GM12878 (cell line): ENCODE measurements at regions not wholly inside any gene's neighbourhood (a gene's known extent, or its start where the extent isn't known, plus 50 kb on each side); places are given as distances from the start of the nearest gene placed in this dataset.

Experiments
- ATAC-seq: fragments of 200-7000 bp; cut with Tn5 transposase; 3 replicates; pipeline ENCODE4 v1.9.1; 2020; ENCODE audit warnings: mild to moderate bottlenecking, moderate library complexity
- BruUV-seq: library from RNA; stranded (reverse); fragments of 400-500 nt; replicated peaks from 2 replicates; lab custom pipeline; 2021; lab: Mats Ljungman, UMichigan
- CTCF ChIA-PET: fragments of 300-600 bp; sonication (Branson Sonifier 250); formaldehyde crosslinking; extraction: SDS; loops from one replicate; lab custom pipeline; 2021; ENCODE audit warnings: inconsistent platforms; lab: Yijun Ruan, JAX
- POLR2A ChIA-PET: fragments of 350-600 bp; formaldehyde crosslinking; extraction: SDS; loops from one replicate; lab custom pipeline; 2021; ENCODE audit warnings: inconsistent platforms; lab: Charles Lee
- RAD21 ChIA-PET: fragments of 300-600 bp; sonication (Branson Sonifier 250); formaldehyde crosslinking; loops from one replicate; lab custom pipeline; 2023; ENCODE audit warnings: antibody characterized with exemption; ENCODE audit not compliant: unreplicated experiment; lab: Charles Lee
- SMC1A ChIA-PET: fragments of 300-600 bp; sonication (Branson Sonifier 250); formaldehyde crosslinking; loops from one replicate; lab custom pipeline; 2023; ENCODE audit not compliant: unreplicated experiment, uncharacterized antibody; lab: Charles Lee
- DNase-seq: peaks from one replicate; pipeline ENCODE4 v3.0.0-alpha.2; 2011; ENCODE audit warnings: low read depth, low spot score
- FAIRE-seq: peaks from 3 replicates; lab custom pipeline; 2011; peaks lifted over from hg19 to GRCh38; lab: Jason Lieb, UNC
- H2AFZ ChIP-seq: 2 replicates; pipeline ENCODE4 v1.6.0; 2011; ENCODE audit warnings: low read depth, low read length, control low read depth; ENCODE audit not compliant: control insufficient read depth
- H3K27ac ChIP-seq: 2 replicates; pipeline ENCODE4 v1.5.1; 2011; ENCODE audit warnings: control low read depth; ENCODE audit not compliant: control insufficient read depth, insufficient read depth
- H3K27me3 ChIP-seq, 2 experiments: replicated peaks in 1 of 2; 2 replicates each; pipeline versions ENCODE4 v1.6.0 to v1.6.1; 2011; ENCODE audit warnings: low read length in 1 of 2; ENCODE audit not compliant: control insufficient read depth in 2 of 2, insufficient read depth in 2 of 2
- H3K36me3 ChIP-seq, 2 experiments: 2 replicates each; pipeline ENCODE4 v1.5.1; 2011; ENCODE audit warnings: low read length in 1 of 2; ENCODE audit not compliant: control insufficient read depth in 2 of 2, insufficient read depth in 2 of 2
- H3K4me1 ChIP-seq: 2 replicates; pipeline ENCODE4 v1.6.1; 2011; ENCODE audit warnings: mild to moderate bottlenecking, low read length, moderate library complexity, mixed read lengths; ENCODE audit not compliant: control insufficient read depth, insufficient read depth
- H3K4me2 ChIP-seq: 2 replicates; pipeline ENCODE4 v1.6.0; 2011; ENCODE audit warnings: control low read depth; ENCODE audit not compliant: control insufficient read depth, insufficient read depth
- H3K4me3 ChIP-seq: fragments of 200-600 bp; sonication (generic); 2 replicates; pipeline ENCODE4 v1.5.1; 2016
- H3K79me2 ChIP-seq: 2 replicates; pipeline ENCODE4 v1.6.0; 2011; ENCODE audit warnings: low read length; ENCODE audit not compliant: control insufficient read depth, insufficient read depth
- H3K9ac ChIP-seq: 2 replicates; pipeline ENCODE4 v1.8.0; 2011; ENCODE audit warnings: low read length, control low read depth, mixed read lengths; ENCODE audit not compliant: control insufficient read depth, insufficient read depth
- H3K9me3 ChIP-seq: replicated peaks from 3 replicates; pipeline ENCODE4 v1.5.1; 2011; ENCODE audit warnings: mild to moderate bottlenecking, low read length; ENCODE audit not compliant: control insufficient read depth, insufficient read depth
- H4K20me1 ChIP-seq: 2 replicates; pipeline ENCODE4 v1.6.0; 2011; ENCODE audit not compliant: control insufficient read depth, insufficient read depth
- CEBPB ChIP-seq, 2 experiments: fragments of 150-350 bp in 1 of 2; IDR thresholded peaks; 2 replicates each; pipeline ENCODE4 v1.6.1; 2012 to 2014; ENCODE audit warnings: low read depth in 2 of 2, low read length in 2 of 2, borderline replicate concordance in 1 of 2, inconsistent platforms in 1 of 2
- IKZF1 ChIP-seq: fragments of 450-650 bp; conservative IDR thresholded peaks from 2 replicates; pipeline ENCODE4 v1.6.1; 2017; ENCODE audit warnings: antibody characterized with exemption, mild to moderate bottlenecking
- SP1 ChIP-seq: IDR thresholded peaks from one replicate; pipeline ENCODE4 v1.6.1; 2011; ENCODE audit warnings: low read depth, low read length
- STAT1 ChIP-seq: fragments of 450-650 bp; conservative IDR thresholded peaks from 2 replicates; pipeline ENCODE4 v1.6.1; 2014; ENCODE audit warnings: antibody characterized with exemption, mild to moderate bottlenecking
- ZNF217 ChIP-seq: fragments of 450-650 bp; IDR thresholded peaks from 2 replicates; pipeline ENCODE4 v1.6.1; 2017; ENCODE audit warnings: antibody characterized with exemption, mild to moderate bottlenecking
- WGBS: methylation state at CpG from one replicate; pipeline ENCODE4 v1.1.6; 2016; ENCODE audit warnings: low lambda C conversion rate; ENCODE audit not compliant: insufficient replicate concordance, insufficient coverage; ENCODE audit errors: missing lambda C conversion rate; 5-methylcytosine and 5-hydroxymethylcytosine counted together
- in situ Hi-C: fragments of 300-500 bp; cut with MboI; formaldehyde crosslinking; loops from 9 replicates; pipeline ENCODE4 v1.14.3; 2018; ENCODE audit warnings: mixed read lengths
- intact Hi-C: fragments of 100-400 bp; cut with micrococcal nuclease; formaldehyde crosslinking; loops from one replicate; pipeline ENCODE4 v1.14.2; 2022; ENCODE audit not compliant: unreplicated experiment
- TF ChIP-seq, protein P1 (sequence below): fragments of 450-650 bp; IDR thresholded peaks from 2 replicates; pipeline ENCODE4 v1.6.1; 2017; ENCODE audit warnings: mild to moderate bottlenecking, moderate library complexity
- TF ChIP-seq, protein P2 (sequence below): IDR thresholded peaks from 2 replicates; pipeline ENCODE4 v1.6.1; 2012; ENCODE audit warnings: low read depth, low read length, improper control_type of control experiment

DNA sequence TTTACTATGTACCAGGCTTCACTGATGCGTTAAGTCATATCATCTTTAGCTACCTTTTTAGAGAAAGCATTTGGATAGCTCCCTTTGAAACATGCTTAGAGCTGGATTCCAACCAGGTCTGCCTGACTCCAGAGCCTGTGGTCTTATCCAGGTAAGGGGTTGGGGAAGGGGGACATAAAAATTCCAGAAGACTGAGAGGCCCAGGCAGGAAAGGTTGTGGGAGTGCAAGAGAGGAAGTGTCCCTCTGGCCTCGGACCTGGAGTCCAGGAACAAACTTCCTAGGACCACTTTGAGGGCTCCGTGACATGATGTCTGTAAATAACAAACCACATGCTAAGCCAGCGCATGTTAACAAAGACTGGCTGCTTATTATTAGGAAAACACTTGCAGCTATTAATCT, 163.0 kb upstream of the KCNG1 start (continued):
- TF ChIP-seq, protein P1, sequence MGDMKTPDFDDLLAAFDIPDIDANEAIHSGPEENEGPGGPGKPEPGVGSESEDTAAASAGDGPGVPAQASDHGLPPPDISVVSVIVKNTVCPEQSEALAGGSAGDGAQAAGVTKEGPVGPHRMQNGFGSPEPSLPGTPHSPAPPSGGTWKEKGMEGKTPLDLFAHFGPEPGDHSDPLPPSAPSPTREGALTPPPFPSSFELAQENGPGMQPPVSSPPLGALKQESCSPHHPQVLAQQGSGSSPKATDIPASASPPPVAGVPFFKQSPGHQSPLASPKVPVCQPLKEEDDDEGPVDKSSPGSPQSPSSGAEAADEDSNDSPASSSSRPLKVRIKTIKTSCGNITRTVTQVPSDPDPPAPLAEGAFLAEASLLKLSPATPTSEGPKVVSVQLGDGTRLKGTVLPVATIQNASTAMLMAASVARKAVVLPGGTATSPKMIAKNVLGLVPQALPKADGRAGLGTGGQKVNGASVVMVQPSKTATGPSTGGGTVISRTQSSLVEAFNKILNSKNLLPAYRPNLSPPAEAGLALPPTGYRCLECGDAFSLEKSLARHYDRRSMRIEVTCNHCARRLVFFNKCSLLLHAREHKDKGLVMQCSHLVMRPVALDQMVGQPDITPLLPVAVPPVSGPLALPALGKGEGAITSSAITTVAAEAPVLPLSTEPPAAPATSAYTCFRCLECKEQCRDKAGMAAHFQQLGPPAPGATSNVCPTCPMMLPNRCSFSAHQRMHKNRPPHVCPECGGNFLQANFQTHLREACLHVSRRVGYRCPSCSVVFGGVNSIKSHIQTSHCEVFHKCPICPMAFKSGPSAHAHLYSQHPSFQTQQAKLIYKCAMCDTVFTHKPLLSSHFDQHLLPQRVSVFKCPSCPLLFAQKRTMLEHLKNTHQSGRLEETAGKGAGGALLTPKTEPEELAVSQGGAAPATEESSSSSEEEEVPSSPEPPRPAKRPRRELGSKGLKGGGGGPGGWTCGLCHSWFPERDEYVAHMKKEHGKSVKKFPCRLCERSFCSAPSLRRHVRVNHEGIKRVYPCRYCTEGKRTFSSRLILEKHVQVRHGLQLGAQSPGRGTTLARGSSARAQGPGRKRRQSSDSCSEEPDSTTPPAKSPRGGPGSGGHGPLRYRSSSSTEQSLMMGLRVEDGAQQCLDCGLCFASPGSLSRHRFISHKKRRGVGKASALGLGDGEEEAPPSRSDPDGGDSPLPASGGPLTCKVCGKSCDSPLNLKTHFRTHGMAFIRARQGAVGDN, result no peak
- no peak for TF ChIP-seq IKZF1
- no peak for TF ChIP-seq CEBPB (IDR thresholded peaks at IDR 0.05; ENCODE audit: borderline replicate concordance in 1 of 2, low read depth in 2 of 2, low read length in 2 of 2)
- no peak for TF ChIP-seq ZNF217
- TF ChIP-seq, protein P2, sequence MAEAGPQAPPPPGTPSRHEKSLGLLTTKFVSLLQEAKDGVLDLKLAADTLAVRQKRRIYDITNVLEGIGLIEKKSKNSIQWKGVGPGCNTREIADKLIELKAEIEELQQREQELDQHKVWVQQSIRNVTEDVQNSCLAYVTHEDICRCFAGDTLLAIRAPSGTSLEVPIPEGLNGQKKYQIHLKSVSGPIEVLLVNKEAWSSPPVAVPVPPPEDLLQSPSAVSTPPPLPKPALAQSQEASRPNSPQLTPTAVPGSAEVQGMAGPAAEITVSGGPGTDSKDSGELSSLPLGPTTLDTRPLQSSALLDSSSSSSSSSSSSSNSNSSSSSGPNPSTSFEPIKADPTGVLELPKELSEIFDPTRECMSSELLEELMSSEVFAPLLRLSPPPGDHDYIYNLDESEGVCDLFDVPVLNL, result no peak
- TF ChIP-seq SP1, result no peak
- TF ChIP-seq, all 136 proteins: peak for 0

DNA sequence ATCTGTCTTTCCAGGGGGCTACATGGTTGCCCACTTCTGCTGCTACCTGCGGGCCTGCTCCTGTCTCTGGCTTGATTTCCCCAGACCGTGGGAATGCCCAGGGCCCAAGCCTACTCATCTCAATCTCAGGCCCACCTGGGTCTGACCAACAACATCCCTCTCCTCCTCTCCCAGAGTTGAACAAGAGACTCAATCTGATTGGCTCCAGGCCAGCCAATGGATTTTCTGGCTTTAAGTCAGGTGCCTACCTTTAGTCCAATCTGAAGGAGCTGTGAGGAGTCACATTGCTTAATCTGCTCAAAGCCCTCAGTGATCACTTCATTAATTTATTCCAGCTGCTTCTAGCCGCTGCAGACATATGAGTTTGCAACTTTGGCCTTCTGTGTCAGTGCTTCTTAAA, 162.4 kb upstream of the KCNG1 start:
- Histone ChIP-seq H4K20me1 (no peaks in the 10 kb centered on the region), H3K36me3 (no peaks in the 10 kb centered on the region), H3K9me3 (no peaks in the 10 kb centered on the region), H3K9ac (no peak overlapping the region), H2AFZ (no peak overlapping the region), H3K79me2 (no peaks in the 10 kb centered on the region), H3K27me3 (peaks cover 0 to 2% of the 10 kb centered on the region in 2 experiments; a peak in 1 of 4 replicates), H3K4me3 (no peak overlapping the region), H3K27ac (no peak overlapping the region), H3K4me2 (no peak overlapping the region), H3K4me1 (no peaks in the 10 kb centered on the region)
- DNase-seq (no peak), FAIRE-seq (no peak), ATAC-seq (no peak)
- in situ Hi-C loops (no loop called here), intact Hi-C loops (no loop called here)
- ChIA-PET SMC1A (no interaction called here), CTCF (no interaction called here), RAD21 (no interaction called here), POLR2A (no interaction called here)
- BruUV-seq, result no TSS peak
- WGBS, result 48% methylated on average over 3 of the region's 3 CpGs
- no peak for TF ChIP-seq STAT1
